ENCODE measurements at regions not wholly inside any gene's neighbourhood (a gene's known extent, or its start where the extent isn't known, plus 50 kb on each side); places are given as distances from the start of the nearest gene placed in this dataset.

DNA sequence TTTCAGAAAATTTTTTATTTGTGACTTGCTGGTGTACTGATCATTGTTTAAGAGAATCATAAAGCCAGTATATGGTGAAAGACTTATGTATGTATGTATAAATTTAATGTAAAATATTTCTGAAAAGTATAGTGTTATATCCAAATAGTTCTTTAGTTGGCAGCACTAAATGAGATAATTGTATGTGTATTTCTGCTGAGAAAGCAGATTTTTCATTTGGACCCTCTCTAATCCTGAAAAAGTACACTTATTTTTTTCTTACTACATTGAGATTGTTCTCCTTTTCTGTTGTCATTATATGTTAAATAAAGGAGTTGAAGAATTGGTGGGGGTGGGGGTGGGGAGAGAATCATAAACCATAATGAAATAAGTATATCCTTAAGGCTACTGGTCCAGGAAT, 324.9 kb upstream of the SUCLG2 start:
- TF ChIP-seq, protein P1, sequence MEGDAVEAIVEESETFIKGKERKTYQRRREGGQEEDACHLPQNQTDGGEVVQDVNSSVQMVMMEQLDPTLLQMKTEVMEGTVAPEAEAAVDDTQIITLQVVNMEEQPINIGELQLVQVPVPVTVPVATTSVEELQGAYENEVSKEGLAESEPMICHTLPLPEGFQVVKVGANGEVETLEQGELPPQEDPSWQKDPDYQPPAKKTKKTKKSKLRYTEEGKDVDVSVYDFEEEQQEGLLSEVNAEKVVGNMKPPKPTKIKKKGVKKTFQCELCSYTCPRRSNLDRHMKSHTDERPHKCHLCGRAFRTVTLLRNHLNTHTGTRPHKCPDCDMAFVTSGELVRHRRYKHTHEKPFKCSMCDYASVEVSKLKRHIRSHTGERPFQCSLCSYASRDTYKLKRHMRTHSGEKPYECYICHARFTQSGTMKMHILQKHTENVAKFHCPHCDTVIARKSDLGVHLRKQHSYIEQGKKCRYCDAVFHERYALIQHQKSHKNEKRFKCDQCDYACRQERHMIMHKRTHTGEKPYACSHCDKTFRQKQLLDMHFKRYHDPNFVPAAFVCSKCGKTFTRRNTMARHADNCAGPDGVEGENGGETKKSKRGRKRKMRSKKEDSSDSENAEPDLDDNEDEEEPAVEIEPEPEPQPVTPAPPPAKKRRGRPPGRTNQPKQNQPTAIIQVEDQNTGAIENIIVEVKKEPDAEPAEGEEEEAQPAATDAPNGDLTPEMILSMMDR (IDR thresholded peaks at IDR 0.05) = no peak
- no peak for TF ChIP-seq POLR2A (IDR thresholded peaks at IDR 0.05)
